HG03045 (cell line): ENCODE measurements at regions not wholly inside any gene's neighbourhood (a gene's known extent, or its start where the extent isn't known, plus 50 kb on each side); places are given as distances from the start of the nearest gene placed in this dataset.
"Not testable (repeated sequence)": the region's sequence is repeated elsewhere in the genome, so short reads cannot be mapped to it uniquely, and the experiment has no call there.

Experiments
- ATAC-seq: cut with Tn5 transposase; IDR thresholded peaks from one replicate; pipeline ENCODE4 v1.9.1; 2021; ENCODE audit warnings: mild to moderate bottlenecking, moderate library complexity; ENCODE audit not compliant: unreplicated experiment

- ATAC-seq: no peak
Observed at GRCh38 chr4:108415389-108415788, 205.0 kb upstream of the RPL34 start.

GRCh38 chr4:108411836-108412235 is 208.5 kb upstream of the RPL34 start:
- no peak for ATAC-seq

- not testable (repeated sequence) for ATAC-seq
Observed at GRCh38 chr4:108409691-108410090, 210.7 kb upstream of the RPL34 start.

- ATAC-seq: no peak
Observed at GRCh38 chr4:108405586-108405985, 214.8 kb upstream of the RPL34 start.

GRCh38 chr4:108400309-108400708 is 220.1 kb upstream of the RPL34 start:
- ATAC-seq: no peak

GRCh38 chr4:108399610-108400265 is 220.6 kb upstream of the RPL34 start:
- ATAC-seq: no peak

- no peak for ATAC-seq
Observed at GRCh38 chr4:108398836-108399235, 221.5 kb upstream of the RPL34 start.

- no peak for ATAC-seq
Observed at GRCh38 chr4:108398316-108398715, 222.1 kb upstream of the RPL34 start.

- ATAC-seq: no peak
Observed at GRCh38 chr4:108397850-108398249, 222.5 kb upstream of the RPL34 start.

- ATAC-seq: no peak
Observed at GRCh38 chr4:108396900-108397497, 223.4 kb upstream of the RPL34 start.

- no peak for ATAC-seq
Observed at GRCh38 chr4:108395786-108396185, 224.6 kb upstream of the RPL34 start.

GRCh38 chr4:108393890-108394472 is 225.2 kb upstream of the LEF1 start:
- ATAC-seq: no peak

- ATAC-seq: no peak
Observed at GRCh38 chr4:108391701-108392455, 223.1 kb upstream of the LEF1 start.

GRCh38 chr4:108385076-108385475 is 216.3 kb upstream of the LEF1 start:
- ATAC-seq: no peak

- ATAC-seq: no peak
Observed at GRCh38 chr4:108384544-108384943, 215.8 kb upstream of the LEF1 start.

GRCh38 chr4:108383157-108383556 is 214.4 kb upstream of the LEF1 start:
- ATAC-seq: no peak

- ATAC-seq: no peak
Observed at GRCh38 chr4:108382751-108383150, 214.0 kb upstream of the LEF1 start.

GRCh38 chr4:108378164-108378563 is 209.4 kb upstream of the LEF1 start:
- ATAC-seq: no peak

- ATAC-seq: no peak
Observed at GRCh38 chr4:108377021-108377420, 208.3 kb upstream of the LEF1 start.

- ATAC-seq: no peak
Observed at GRCh38 chr4:108375434-108375833, 206.7 kb upstream of the LEF1 start.

GRCh38 chr4:108372681-108373080 is 203.9 kb upstream of the LEF1 start:
- ATAC-seq: no peak

GRCh38 chr4:108371282-108371681 is 202.6 kb upstream of the LEF1 start:
- ATAC-seq: no peak
